ENCODE measurements at regions not wholly inside any gene's neighbourhood (a gene's known extent, or its start where the extent isn't known, plus 50 kb on each side); places are given as distances from the start of the nearest gene placed in this dataset.
"Not testable (repeated sequence)": the region's sequence is repeated elsewhere in the genome, so short reads cannot be mapped to it uniquely, and the experiment has no call there.

- H3K27ac ChIP-seq (ENCODE audit: low read depth, low read length); H3K36me3 ChIP-seq (ENCODE audit: control insufficient read depth, low read length); H3K4me1 ChIP-seq (ENCODE audit: control insufficient read depth, low read length); H3K4me2 ChIP-seq (ENCODE audit: low read length); H3K9me3 ChIP-seq (ENCODE audit: control insufficient read depth, insufficient read depth, low read length); H3F3A ChIP-seq (ENCODE audit: control insufficient read depth, insufficient read depth); H3K27me3 ChIP-seq (ENCODE audit: control insufficient read depth, low read length); H3K79me2 ChIP-seq (ENCODE audit: control insufficient read depth, low read length); H4K20me1 ChIP-seq (ENCODE audit: control insufficient read depth, insufficient read depth, low read depth, low read length); H3K9me2 ChIP-seq (replicated peaks; ENCODE audit: control insufficient read depth, low read length); H3K4me3 ChIP-seq (ENCODE audit: low read length): not testable (repeated sequence)
Measured at GRCh38 chr3:125901473-125901872, 67.5 kb upstream of the ROPN1B start.

- not testable (repeated sequence) for H3K9me3 ChIP-seq (ENCODE audit: control insufficient read depth, insufficient read depth, low read length); H3K4me2 ChIP-seq (ENCODE audit: low read length); H3K4me1 ChIP-seq (ENCODE audit: control insufficient read depth, low read length); H3K27me3 ChIP-seq (ENCODE audit: control insufficient read depth, low read length); H3K9me2 ChIP-seq (replicated peaks; ENCODE audit: control insufficient read depth, low read length); H4K20me1 ChIP-seq (ENCODE audit: control insufficient read depth, insufficient read depth, low read depth, low read length); H3K36me3 ChIP-seq (ENCODE audit: control insufficient read depth, low read length); H3K4me3 ChIP-seq (ENCODE audit: low read length); H3K79me2 ChIP-seq (ENCODE audit: control insufficient read depth, low read length); H3K27ac ChIP-seq (ENCODE audit: low read depth, low read length); H3F3A ChIP-seq (ENCODE audit: control insufficient read depth, insufficient read depth)
Measured at GRCh38 chr3:125903780-125904455, 65.1 kb upstream of the ROPN1B start.

GRCh38 chr3:125907279-125907678, 61.7 kb upstream of the ROPN1B start:
- H3K4me1 ChIP-seq (ENCODE audit: control insufficient read depth, low read length); H3K4me3 ChIP-seq (ENCODE audit: low read length): not testable (repeated sequence)

GRCh38 chr3:125910851-125911250, 58.1 kb upstream of the ROPN1B start:
- H3K9me3 ChIP-seq (ENCODE audit: control insufficient read depth, insufficient read depth, low read length); H3K4me2 ChIP-seq (ENCODE audit: low read length); H3K4me1 ChIP-seq (ENCODE audit: control insufficient read depth, low read length); H3K79me2 ChIP-seq (ENCODE audit: control insufficient read depth, low read length); H3K4me3 ChIP-seq (ENCODE audit: low read length); H3F3A ChIP-seq (ENCODE audit: control insufficient read depth, insufficient read depth); H3K36me3 ChIP-seq (ENCODE audit: control insufficient read depth, low read length); H3K27me3 ChIP-seq (ENCODE audit: control insufficient read depth, low read length); H3K27ac ChIP-seq (ENCODE audit: low read depth, low read length); H4K20me1 ChIP-seq (ENCODE audit: control insufficient read depth, insufficient read depth, low read depth, low read length); H3K9me2 ChIP-seq (replicated peaks; ENCODE audit: control insufficient read depth, low read length): not testable (repeated sequence)

More at GRCh38 chr3:125907279-125907678, 61.7 kb upstream of the ROPN1B start:
- H3K27ac ChIP-seq (ENCODE audit: low read depth, low read length); H3K9me3 ChIP-seq (ENCODE audit: control insufficient read depth, insufficient read depth, low read length); H3F3A ChIP-seq (ENCODE audit: control insufficient read depth, insufficient read depth); H3K27me3 ChIP-seq (ENCODE audit: control insufficient read depth, low read length); H3K9me2 ChIP-seq (replicated peaks; ENCODE audit: control insufficient read depth, low read length); H3K4me2 ChIP-seq (ENCODE audit: low read length); H3K79me2 ChIP-seq (ENCODE audit: control insufficient read depth, low read length); H4K20me1 ChIP-seq (ENCODE audit: control insufficient read depth, insufficient read depth, low read depth, low read length); H3K36me3 ChIP-seq (ENCODE audit: control insufficient read depth, low read length): not testable (repeated sequence)

GRCh38 chr3:125914608-125915436, 54.2 kb upstream of the ROPN1B start:
- not testable (repeated sequence) for H3F3A ChIP-seq (ENCODE audit: control insufficient read depth, insufficient read depth); H3K27me3 ChIP-seq (ENCODE audit: control insufficient read depth, low read length); H3K9me2 ChIP-seq (replicated peaks; ENCODE audit: control insufficient read depth, low read length); H3K36me3 ChIP-seq (ENCODE audit: control insufficient read depth, low read length); H4K20me1 ChIP-seq (ENCODE audit: control insufficient read depth, insufficient read depth, low read depth, low read length); H3K79me2 ChIP-seq (ENCODE audit: control insufficient read depth, low read length); H3K27ac ChIP-seq (ENCODE audit: low read depth, low read length); H3K9me3 ChIP-seq (ENCODE audit: control insufficient read depth, insufficient read depth, low read length)
- peak overlapping the region; percentile 77 for H3K4me2 ChIP-seq (ENCODE audit: low read length)
- peaks cover 22% of the 10 kb centered on the region for H3K4me1 ChIP-seq (ENCODE audit: control insufficient read depth, low read length)
- peak overlapping the region; percentile 73 for H3K4me3 ChIP-seq (ENCODE audit: low read length)

GRCh38 chr3:125915437-125915787, 53.6 kb upstream of the ROPN1B start:
- H4K20me1 ChIP-seq (ENCODE audit: control insufficient read depth, insufficient read depth, low read depth, low read length); H3K27ac ChIP-seq (ENCODE audit: low read depth, low read length); H3K9me3 ChIP-seq (ENCODE audit: control insufficient read depth, insufficient read depth, low read length); H3K27me3 ChIP-seq (ENCODE audit: control insufficient read depth, low read length); H3F3A ChIP-seq (ENCODE audit: control insufficient read depth, insufficient read depth); H3K36me3 ChIP-seq (ENCODE audit: control insufficient read depth, low read length); H3K79me2 ChIP-seq (ENCODE audit: control insufficient read depth, low read length); H3K9me2 ChIP-seq (replicated peaks; ENCODE audit: control insufficient read depth, low read length): not testable (repeated sequence)
- Histone ChIP-seq H3K4me2 (ENCODE audit: low read length) (peak overlapping the region; percentile 77), H3K4me1 (ENCODE audit: control insufficient read depth, low read length) (peaks cover 22% of the 10 kb centered on the region), H3K4me3 (ENCODE audit: low read length) (peak overlapping the region; percentile 73)

- not testable (repeated sequence) for H3K36me3 ChIP-seq (ENCODE audit: control insufficient read depth, low read length); H3K27ac ChIP-seq (ENCODE audit: low read depth, low read length); H3K79me2 ChIP-seq (ENCODE audit: control insufficient read depth, low read length); H3K27me3 ChIP-seq (ENCODE audit: control insufficient read depth, low read length); H3F3A ChIP-seq (ENCODE audit: control insufficient read depth, insufficient read depth); H3K9me3 ChIP-seq (ENCODE audit: control insufficient read depth, insufficient read depth, low read length); H4K20me1 ChIP-seq (ENCODE audit: control insufficient read depth, insufficient read depth, low read depth, low read length); H3K9me2 ChIP-seq (replicated peaks; ENCODE audit: control insufficient read depth, low read length)
- peak overlapping the region; percentile 77 for H3K4me2 ChIP-seq (ENCODE audit: low read length)
- H3K4me1 ChIP-seq (ENCODE audit: control insufficient read depth, low read length): peaks cover 22% of the 10 kb centered on the region
- H3K4me3 ChIP-seq (ENCODE audit: low read length): peak overlapping the region; percentile 73
Measured at GRCh38 chr3:125915792-125916375, 53.1 kb upstream of the ROPN1B start.
